Right lobe of liver (tissue), 4 donors: ENCODE measurements at regions not wholly inside any gene's neighbourhood (a gene's known extent, or its start where the extent isn't known, plus 50 kb on each side); places are given as distances from the start of the nearest gene placed in this dataset.

Experiments used
- CTCF ChIP-seq, 4 donors: fragments of 200-600 bp in 3 of 4; fragments of 450-650 bp in 1 of 4; IDR thresholded peaks; one replicate each; pipeline versions ENCODE4 v1.5.1 to v1.8.0; 2016 to 2022; ENCODE audit warnings: antibody characterized with exemption in 4 of 4, mild to moderate bottlenecking in 2 of 4
- POLR2A ChIP-seq: fragments of 450-650 bp; IDR thresholded peaks from one replicate; pipeline ENCODE4 v1.6.1; 2017; ENCODE audit warnings: antibody characterized with exemption, mild to moderate bottlenecking
- donor health status: DM: no; HTN: no; CAD: no.
- donor health status: DM: no; HTN: no; CAD: no.
- donor health status: DM: no; HTN: yes; CAD: no.

GRCh38 chr13:85626603-85627002 lies 172.6 kb downstream of the SLITRK6 start:
- no peak for TF ChIP-seq CTCF (IDR thresholded peaks at IDR 0.05)
- TF ChIP-seq POLR2A = no peak
